Karpas-422 (cell line): ENCODE measurements at regions not wholly inside any gene's neighbourhood (a gene's known extent, or its start where the extent isn't known, plus 50 kb on each side); places are given as distances from the start of the nearest gene placed in this dataset.
"Not testable (repeated sequence)": the region's sequence is repeated elsewhere in the genome, so short reads cannot be mapped to it uniquely, and the experiment has no call there.

Experiments
- DNase-seq: peaks from one replicate; pipeline ENCODE4 v3.0.0-alpha.2; 2015
- H2AFZ ChIP-seq: fragments of 200-600 bp; sonication (generic); 2 replicates; pipeline ENCODE4 v1.6.1; 2014; ENCODE audit warnings: antibody characterized with exemption, low read length, mixed read lengths
- H3K27ac ChIP-seq: fragments of 200-600 bp; sonication (generic); 2 replicates; pipeline ENCODE4 v1.5.1; 2014; ENCODE audit warnings: mild to moderate bottlenecking, low read length, moderate library complexity
- H3K27me3 ChIP-seq: fragments of 200-600 bp; sonication (generic); 2 replicates; pipeline ENCODE4 v1.6.1; 2014; ENCODE audit warnings: low read length, mixed read lengths
- H3K36me3 ChIP-seq: fragments of 200-600 bp; sonication (generic); 2 replicates; pipeline ENCODE4 v1.6.1; 2014; ENCODE audit warnings: low read length, mixed read lengths; ENCODE audit not compliant: insufficient read depth
- H3K4me1 ChIP-seq: fragments of 200-600 bp; sonication (generic); 2 replicates; pipeline ENCODE4 v1.6.1; 2014; ENCODE audit warnings: mild to moderate bottlenecking, low read length, mixed read lengths
- H3K4me2 ChIP-seq: fragments of 200-600 bp; sonication (generic); 2 replicates; pipeline ENCODE4 v1.6.1; 2014; ENCODE audit warnings: low read length, low read depth, mild to moderate bottlenecking; ENCODE audit not compliant: poor library complexity, severe bottlenecking
- H3K4me3 ChIP-seq: fragments of 200-600 bp; sonication (generic); 2 replicates; pipeline ENCODE4 v1.5.1; 2014; ENCODE audit warnings: mild to moderate bottlenecking, antibody characterized with exemption, low read length, mixed read lengths
- H3K79me2 ChIP-seq: fragments of 200-600 bp; sonication (generic); 2 replicates; pipeline ENCODE4 v1.6.1; 2014; ENCODE audit warnings: mild to moderate bottlenecking, low read length, mixed read lengths
- H3K9ac ChIP-seq: fragments of 200-600 bp; sonication (generic); 2 replicates; pipeline ENCODE4 v1.6.0; 2014; ENCODE audit warnings: low read length
- H3K9me2 ChIP-seq: fragments of 200-600 bp; sonication (generic), shearing (Covaris generic); replicated peaks from 2 replicates; pipeline ENCODE4 v1.6.0; 2014; ENCODE audit warnings: mild to moderate bottlenecking, low read length, moderate library complexity; ENCODE audit not compliant: insufficient read depth
- H3K9me3 ChIP-seq: fragments of 300-700, 200-600 bp; sonication (generic); 2 replicates; pipeline ENCODE4 v1.6.1; 2014; ENCODE audit warnings: low read length, mixed read lengths
- H4K20me1 ChIP-seq: fragments of 200-600 bp; sonication (generic); 2 replicates; pipeline ENCODE4 v1.6.1; 2014; ENCODE audit warnings: mild to moderate bottlenecking, antibody characterized with exemption, low read length, low read depth; ENCODE audit not compliant: insufficient read depth

GRCh38 chr20:1845163-1845523 is 50.1 kb upstream of the SIRPA start:
- no peaks in the 10 kb centered on the region for H3K9me2 ChIP-seq
- H3K27me3 ChIP-seq: no peaks in the 10 kb centered on the region
- H4K20me1 ChIP-seq: no peaks in the 10 kb centered on the region; the same call in 1 of the 2 replicates
- H3K36me3 ChIP-seq: no peaks in the 10 kb centered on the region
- H3K9ac ChIP-seq: no peak overlapping the region
- no peak overlapping the region for H3K4me2 ChIP-seq
- H3K4me1 ChIP-seq: peaks cover 16% of the 10 kb centered on the region
- H2AFZ ChIP-seq: no peak overlapping the region
- no peaks in the 10 kb centered on the region for H3K79me2 ChIP-seq
- H3K27ac ChIP-seq: no peak overlapping the region
- no peak for DNase-seq
- no peak overlapping the region for H3K4me3 ChIP-seq
- H3K9me3 ChIP-seq: no peaks in the 10 kb centered on the region

- Histone ChIP-seq H2AFZ (no peak overlapping the region), H3K27me3 (no peaks in the 10 kb centered on the region), H3K9me3 (no peaks in the 10 kb centered on the region), H3K36me3 (no peaks in the 10 kb centered on the region), H3K9ac (no peak overlapping the region), H3K4me1 (peaks cover 14% of the 10 kb centered on the region), H3K4me3 (no peak overlapping the region), H4K20me1 (no peaks in the 10 kb centered on the region; the same call in 1 of the 2 replicates), H3K79me2 (no peaks in the 10 kb centered on the region), H3K27ac (no peak overlapping the region), H3K9me2 (no peaks in the 10 kb centered on the region), H3K4me2 (no peak overlapping the region)
- peak; percentile 57 for DNase-seq
These were observed 50.7 kb upstream of the SIRPA start for GRCh38 chr20:1844325-1845162.

DNA sequence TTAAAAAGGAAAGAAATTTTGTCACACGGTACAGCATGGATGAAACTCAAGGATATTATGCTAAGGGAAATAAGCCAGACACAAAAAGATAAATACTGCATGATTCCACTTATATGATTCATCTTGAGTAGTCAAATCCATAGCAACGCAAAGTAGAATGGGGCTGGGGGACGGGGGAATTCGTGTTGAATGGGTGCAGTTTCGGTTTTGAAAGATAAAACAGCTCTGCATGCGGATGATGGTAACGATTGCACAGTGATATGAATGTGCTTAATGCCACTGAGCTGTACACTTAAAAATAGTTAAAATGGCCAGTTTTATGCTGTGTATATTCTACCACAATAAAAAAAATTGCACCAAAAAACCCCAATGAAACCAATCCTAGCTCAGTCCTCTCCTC is 52.9 kb upstream of the SIRPA start:
- Histone ChIP-seq H3K79me2 (no peaks in the 10 kb centered on the region), H4K20me1 (no peaks in the 10 kb centered on the region; the same call in 1 of the 2 replicates), H2AFZ (no peak overlapping the region), H3K27ac (no peak overlapping the region), H3K4me3 (no peak overlapping the region), H3K4me2 (no peak overlapping the region), H3K27me3 (no peaks in the 10 kb centered on the region), H3K9me2 (no peaks in the 10 kb centered on the region), H3K36me3 (no peaks in the 10 kb centered on the region), H3K9me3 (no peaks in the 10 kb centered on the region), H3K9ac (no peak overlapping the region), H3K4me1 (peaks cover 14% of the 10 kb centered on the region)
- no peak for DNase-seq

- no peak overlapping the region for H3K9ac ChIP-seq
- H3K36me3 ChIP-seq: no peaks in the 10 kb centered on the region
- no peaks in the 10 kb centered on the region; the same call in 1 of the 2 replicates for H4K20me1 ChIP-seq
- no peaks in the 10 kb centered on the region for H3K9me2 ChIP-seq
- no peak for DNase-seq
- H2AFZ ChIP-seq: no peak overlapping the region
- H3K79me2 ChIP-seq: no peaks in the 10 kb centered on the region
- H3K4me1 ChIP-seq: peaks cover 14% of the 10 kb centered on the region
- no peaks in the 10 kb centered on the region for H3K27me3 ChIP-seq
- no peak overlapping the region for H3K27ac ChIP-seq
- H3K4me3 ChIP-seq: no peak overlapping the region
- H3K9me3 ChIP-seq: no peaks in the 10 kb centered on the region
- no peak overlapping the region for H3K4me2 ChIP-seq
These were observed 53.6 kb upstream of the SIRPA start for GRCh38 chr20:1841554-1842140.

DNA sequence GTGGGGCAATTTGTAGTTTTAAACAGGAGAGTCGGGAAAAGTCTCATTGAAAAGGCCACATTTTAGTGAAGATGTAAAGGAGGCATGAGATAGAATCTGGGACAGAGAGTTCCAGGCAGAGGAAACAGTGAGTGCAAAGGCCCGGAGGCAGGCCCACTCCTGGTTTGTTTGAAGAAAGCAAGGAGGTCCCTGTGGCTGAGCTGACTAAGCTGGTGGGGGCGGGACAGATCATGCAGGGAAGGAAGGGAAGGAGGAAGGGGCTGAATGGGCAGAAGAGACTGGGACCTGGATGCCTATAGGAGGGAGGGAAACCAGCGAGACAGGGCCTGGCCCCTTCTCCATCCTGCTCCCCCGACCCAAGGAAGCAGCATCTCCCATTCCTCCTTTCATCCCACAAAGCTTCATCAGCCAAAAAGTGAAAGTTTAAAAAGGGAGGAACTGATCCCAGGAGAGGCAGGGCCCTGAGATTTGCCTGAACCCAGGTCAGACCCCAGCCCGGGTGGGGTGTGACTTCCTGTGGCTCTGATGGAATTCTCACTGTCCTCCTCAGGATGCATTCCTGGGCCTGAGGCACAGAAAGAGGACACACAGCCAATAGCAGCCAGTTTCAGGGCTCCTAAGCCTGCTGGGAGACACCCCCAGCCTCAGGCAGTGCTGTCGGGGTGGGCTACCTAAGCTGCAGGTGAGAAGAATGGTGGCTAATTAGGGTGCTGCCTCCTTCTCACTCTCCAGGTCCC is 54.2 kb upstream of the SIRPA start:
- peaks cover 14% of the 10 kb centered on the region for H3K4me1 ChIP-seq
- H2AFZ ChIP-seq: no peak overlapping the region
- H3K4me2 ChIP-seq: no peak overlapping the region
- H3K27me3 ChIP-seq: no peaks in the 10 kb centered on the region
- no peak overlapping the region for H3K4me3 ChIP-seq
- H3K9me2 ChIP-seq: no peaks in the 10 kb centered on the region
- no peaks in the 10 kb centered on the region for H3K79me2 ChIP-seq
- no peak overlapping the region for H3K9ac ChIP-seq
- no peak overlapping the region for H3K27ac ChIP-seq
- no peaks in the 10 kb centered on the region; the same call in 1 of the 2 replicates for H4K20me1 ChIP-seq
- H3K9me3 ChIP-seq: no peaks in the 10 kb centered on the region
- DNase-seq: no peak
- no peaks in the 10 kb centered on the region for H3K36me3 ChIP-seq

DNA sequence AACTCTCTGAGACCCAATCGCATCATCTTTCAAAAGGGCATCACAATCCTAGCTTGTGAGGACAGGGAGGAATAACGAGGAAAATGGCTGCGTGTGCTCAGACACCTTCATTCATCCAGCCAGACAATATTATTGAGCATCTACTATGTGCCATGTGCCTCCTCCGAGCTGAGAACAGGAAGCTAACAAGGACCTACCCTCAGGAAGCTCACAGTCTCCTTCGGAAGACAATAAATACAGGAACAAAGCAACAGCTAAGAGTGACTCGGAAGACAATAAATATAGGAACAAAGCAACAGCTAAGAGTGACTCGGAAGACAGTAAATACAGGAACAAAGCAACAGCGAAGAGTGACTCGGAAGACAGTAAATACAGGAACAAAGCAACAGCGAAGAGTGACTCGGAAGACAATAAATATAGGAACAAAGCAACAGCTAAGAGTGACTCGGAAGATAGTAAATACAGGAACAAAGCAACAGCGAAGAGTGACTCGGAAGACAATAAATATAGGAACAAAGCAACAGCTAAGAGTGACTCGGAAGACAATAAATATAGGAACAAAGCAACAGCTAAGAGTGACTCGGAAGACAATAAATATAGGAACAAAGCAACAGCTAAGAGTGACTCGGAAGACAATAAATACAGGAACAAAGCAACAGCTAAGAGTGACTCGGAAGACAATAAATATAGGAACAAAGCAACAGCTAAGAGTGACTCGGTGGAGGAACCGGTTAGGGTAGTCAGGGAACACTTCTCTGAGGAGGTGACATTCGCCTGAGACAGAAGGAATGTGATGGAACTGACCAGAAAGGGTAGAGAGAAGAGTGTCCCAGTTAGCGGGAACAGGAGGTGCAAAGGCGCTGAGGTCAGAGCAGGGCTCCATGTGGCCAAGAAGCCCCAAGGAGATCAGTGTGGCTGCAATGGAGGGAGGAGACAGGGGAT is 55.6 kb upstream of the SIRPA start:
- H3K4me2 ChIP-seq: not testable (repeated sequence)

GRCh38 chr20:1838556-1839279 is 56.5 kb upstream of the SIRPA start:
- Histone ChIP-seq H3K27ac (no peak overlapping the region), H3K36me3 (no peaks in the 10 kb centered on the region), H3K27me3 (no peaks in the 10 kb centered on the region), H3K9me2 (no peaks in the 10 kb centered on the region), H4K20me1 (no peaks in the 10 kb centered on the region), H3K4me1 (no peaks in the 10 kb centered on the region), H3K9ac (no peak overlapping the region), H3K9me3 (no peaks in the 10 kb centered on the region), H2AFZ (no peak overlapping the region), H3K79me2 (no peaks in the 10 kb centered on the region), H3K4me2 (no peak overlapping the region), H3K4me3 (no peak overlapping the region)
- DNase-seq: no peak

More for the DNA sequence above, 55.6 kb upstream of the SIRPA start:
- H3K9me3 ChIP-seq, H3K36me3 ChIP-seq, H3K27me3 ChIP-seq, H3K79me2 ChIP-seq, H3K27ac ChIP-seq, H3K4me3 ChIP-seq, H3K9me2 ChIP-seq, H3K9ac ChIP-seq, DNase-seq, H4K20me1 ChIP-seq, H2AFZ ChIP-seq, H3K4me1 ChIP-seq: not testable (repeated sequence)
